GM12892 (cell line): ENCODE measurements at regions not wholly inside any gene's neighbourhood (a gene's known extent, or its start where the extent isn't known, plus 50 kb on each side); places are given as distances from the start of the nearest gene placed in this dataset.

Source experiments
- POLR2A ChIP-seq: IDR thresholded peaks from 2 replicates; pipeline ENCODE4 v1.6.1; 2011; ENCODE audit warnings: low read depth, low read length, control low read depth
- POLR2AphosphoS5 ChIP-seq: IDR thresholded peaks from 2 replicates; pipeline ENCODE4 v1.6.1; 2011; ENCODE audit warnings: low read depth, low read length, control low read depth

GRCh38 chr2:19496646-19497045 lies 138.2 kb upstream of the OSR1 start:
- TF ChIP-seq POLR2A (no peak), POLR2AphosphoS5 (no peak)
